Keratinocyte (primary cell): ENCODE measurements at regions not wholly inside any gene's neighbourhood (a gene's known extent, or its start where the extent isn't known, plus 50 kb on each side); places are given as distances from the start of the nearest gene placed in this dataset.

Source experiments
- CTCF ChIP-seq, 3 experiments: IDR thresholded peaks in 1 of 3; conservative IDR thresholded peaks in 1 of 3; optimal IDR thresholded peaks in 1 of 3; 2 replicates in 2 of 3; 3 replicates in 1 of 3; pipeline versions ENCODE3 to v1.5.1; 2011; ENCODE audit warnings: low read length in 3 of 3, mild to moderate bottlenecking in 3 of 3, moderate library complexity in 2 of 3, control low read depth in 1 of 3, inconsistent platforms in 1 of 3; ENCODE audit not compliant: insufficient read depth in 2 of 3; ENCODE audit errors: extremely low read depth in 1 of 3
- EZH2 ChIP-seq: IDR thresholded peaks from one replicate; pipeline ENCODE4 v1.6.1; 2012; ENCODE audit warnings: inconsistent platforms, mild to moderate bottlenecking, low read length, moderate library complexity

- TF ChIP-seq CTCF (optimal IDR thresholded peaks at IDR 0.05 in 1 of 3, IDR thresholded peaks at IDR 0.05 in 1 of 3, conservative IDR thresholded peaks at IDR 0.05 in 1 of 3; ENCODE audit: extremely low read depth in 1 of 3, insufficient read depth in 2 of 3, low read length in 3 of 3), result no peak
- no peak for TF ChIP-seq EZH2
These were observed 191.5 kb upstream of the DPH6 start for GRCh38 chr15:35737441-35737840.
